Choroid plexus epithelial cell (primary cell): ENCODE measurements at regions not wholly inside any gene's neighbourhood (a gene's known extent, or its start where the extent isn't known, plus 50 kb on each side); places are given as distances from the start of the nearest gene placed in this dataset.

Source experiments
- DNase-seq: peaks from one replicate; pipeline ENCODE4 v3.0.0-alpha.2; 2010; ENCODE audit warnings: low read depth
- H3K4me3 ChIP-seq: 2 replicates; pipeline ENCODE4 v1.5.1; 2011; ENCODE audit warnings: low read depth, mild to moderate bottlenecking, control low read depth, low read length, moderate library complexity
- CTCF ChIP-seq: conservative IDR thresholded peaks from 2 replicates; pipeline ENCODE4 v1.5.1; 2011; ENCODE audit warnings: low read depth, mild to moderate bottlenecking, control low read depth, inconsistent platforms, low read length, moderate library complexity

- no peak overlapping the region for H3K4me3 ChIP-seq
- DNase-seq = no peak
- TF ChIP-seq CTCF = no peak
These were observed 250.0 kb downstream of the HGF start for GRCh38 chr7:81519886-81520285.

DNA sequence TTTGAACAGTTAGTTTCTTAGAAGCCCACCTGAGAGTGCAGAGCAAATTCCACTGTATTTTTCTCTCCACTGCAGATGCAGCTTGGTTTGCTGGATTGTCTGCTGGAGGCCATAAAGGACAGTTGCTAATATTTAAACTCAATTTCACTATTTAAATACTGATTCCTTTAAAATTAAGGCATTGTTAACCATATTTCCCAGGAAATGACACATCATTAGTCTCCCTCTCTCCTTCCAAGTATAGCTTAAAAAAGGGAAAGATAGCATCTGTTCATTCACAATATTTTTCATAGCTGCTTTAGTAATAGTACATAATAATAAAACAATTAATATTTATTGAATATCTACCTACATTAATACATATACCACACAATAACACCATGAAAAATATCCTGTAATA, 252.9 kb downstream of the HGF start:
- no peak overlapping the region for H3K4me3 ChIP-seq
- no peak for TF ChIP-seq CTCF
- no peak for DNase-seq

- peak; percentile 12 for DNase-seq
- TF ChIP-seq CTCF = no peak
- no peak overlapping the region for H3K4me3 ChIP-seq
These were observed 254.8 kb downstream of the HGF start for GRCh38 chr7:81515009-81515408.

DNA sequence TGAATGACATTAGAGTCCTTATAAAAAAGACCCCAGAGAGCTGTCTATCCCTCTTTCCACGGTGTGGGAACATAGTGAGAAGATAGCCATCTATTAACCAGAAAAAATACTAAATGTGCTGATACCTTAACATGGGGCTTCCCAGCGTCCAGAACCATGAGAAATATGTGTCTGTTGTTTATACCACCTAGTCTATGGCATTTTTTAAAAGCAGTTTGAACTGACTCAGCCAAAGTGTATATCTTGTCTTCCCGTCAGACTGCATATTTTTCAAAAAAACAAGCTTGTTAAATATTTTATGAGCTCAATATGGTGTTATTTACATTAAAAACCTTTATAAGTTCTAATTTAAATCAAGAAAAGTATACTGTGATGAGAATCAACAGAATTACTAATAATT, 255.3 kb downstream of the HGF start:
- no peak overlapping the region for H3K4me3 ChIP-seq
- no peak for TF ChIP-seq CTCF
- DNase-seq = no peak

GRCh38 chr7:81510122-81510521, 259.7 kb downstream of the HGF start:
- no peak overlapping the region for H3K4me3 ChIP-seq
- no peak for DNase-seq

DNA sequence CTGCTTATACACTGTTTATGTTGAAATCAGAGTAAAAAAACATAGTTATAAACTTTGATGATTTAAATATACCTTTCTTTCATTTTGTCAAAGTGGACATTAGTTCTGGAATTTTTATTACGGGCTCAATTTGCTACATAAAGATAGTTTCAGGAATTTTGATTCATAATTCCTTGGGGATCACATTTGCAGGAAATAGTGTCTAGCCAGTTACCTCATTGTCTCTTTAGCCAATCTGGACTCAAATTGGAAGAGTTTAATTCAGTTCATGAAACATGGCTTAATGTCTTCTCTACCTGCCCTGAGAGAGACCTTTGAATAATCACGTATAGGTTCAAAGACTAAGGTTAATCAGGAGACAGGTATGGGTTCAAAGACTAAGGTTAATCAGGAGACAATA, 262.6 kb downstream of the HGF start:
- no peak overlapping the region for H3K4me3 ChIP-seq
- no peak for DNase-seq
- TF ChIP-seq CTCF = no peak

More at GRCh38 chr7:81510122-81510521, 259.7 kb downstream of the HGF start:
- no peak for TF ChIP-seq CTCF

DNA sequence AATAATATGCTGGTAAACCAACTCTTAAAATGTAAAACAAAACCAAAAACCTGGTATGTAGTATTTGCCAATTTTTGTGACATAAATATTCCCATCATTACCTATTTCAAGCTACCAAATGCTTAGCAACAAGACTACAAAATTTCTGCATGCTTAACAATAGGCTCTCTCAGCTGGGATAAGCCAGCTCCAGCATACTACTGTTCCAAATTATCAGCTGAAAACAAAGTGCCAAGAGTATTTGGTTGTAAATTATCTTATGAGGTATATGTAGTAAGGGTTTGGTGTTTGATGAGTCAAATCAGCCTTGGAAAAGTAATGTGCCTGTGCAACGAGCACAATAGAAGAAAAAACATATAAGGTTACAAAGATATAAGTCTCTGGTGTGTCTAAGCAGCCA, 263.2 kb downstream of the HGF start:
- H3K4me3 ChIP-seq = no peak overlapping the region
- DNase-seq = no peak
- no peak for TF ChIP-seq CTCF
